ENCODE measurements at regions not wholly inside any gene's neighbourhood (a gene's known extent, or its start where the extent isn't known, plus 50 kb on each side); places are given as distances from the start of the nearest gene placed in this dataset.

DNA sequence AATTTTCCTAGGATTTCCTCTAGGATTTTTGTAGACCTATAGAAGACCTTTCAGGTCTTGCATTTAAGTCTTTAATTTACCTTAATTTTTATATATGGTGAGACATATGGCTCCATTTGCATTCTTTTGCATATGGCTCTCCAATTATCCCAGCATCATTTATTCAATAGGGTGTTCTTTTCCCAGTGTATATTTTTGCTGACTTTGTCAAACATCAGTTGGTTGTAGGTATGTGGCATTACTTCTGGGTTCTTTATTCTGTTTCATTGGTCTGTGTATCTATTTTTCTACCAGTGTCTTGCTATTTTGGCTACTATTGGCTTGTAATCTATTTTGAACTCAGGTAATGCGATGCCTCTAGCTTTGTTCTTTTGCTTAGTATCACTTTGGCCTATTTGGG lies 239.8 kb upstream of the CNTNAP5 start:
- Histone ChIP-seq H3K4me3 (no peak overlapping the region), H3K36me3 (ENCODE audit: control insufficient read depth in 2 of 2, insufficient read depth in 2 of 2, low read length in 1 of 2) (no peaks in the 10 kb centered on the region), H3K9me3 (replicated peaks; ENCODE audit: control insufficient read depth, insufficient read depth, low read length) (no peaks in the 10 kb centered on the region), H3K4me1 (ENCODE audit: control insufficient read depth, insufficient read depth, low read length) (no peaks in the 10 kb centered on the region), H4K20me1 (ENCODE audit: control insufficient read depth, insufficient read depth) (no peaks in the 10 kb centered on the region), H3K27me3 (replicated peaks in 1 of 2; ENCODE audit: control insufficient read depth in 2 of 2, insufficient read depth in 2 of 2, low read length in 1 of 2) (no peaks in the 10 kb centered on the region), H3K79me2 (ENCODE audit: control insufficient read depth, insufficient read depth, low read length) (no peaks in the 10 kb centered on the region), H3K9ac (ENCODE audit: control insufficient read depth, insufficient read depth, low read length) (no peak overlapping the region), H2AFZ (ENCODE audit: control insufficient read depth, low read depth, low read length) (no peak overlapping the region), H3K27ac (ENCODE audit: control insufficient read depth, insufficient read depth) (no peak overlapping the region), H3K4me2 (ENCODE audit: control insufficient read depth, insufficient read depth) (no peak overlapping the region)
- ChIA-PET POLR2A (no interaction called here), RAD21 (ENCODE audit: unreplicated experiment) (no interaction called here), CTCF (no interaction called here), SMC1A (ENCODE audit: uncharacterized antibody, unreplicated experiment) (no interaction called here)
- FAIRE-seq (no peak), DNase-seq (ENCODE audit: low read depth, low spot score) (no peak), ATAC-seq (no peak)
- in situ Hi-C loops (cut with MboI) = no loop called here
- intact Hi-C loops (cut with micrococcal nuclease; ENCODE audit: unreplicated experiment) = no loop called here
- 48% methylated on average over 1 of the region's 1 CpG for WGBS (ENCODE audit: insufficient coverage, insufficient replicate concordance, low lambda C conversion rate, missing lambda C conversion rate)
- TF ChIP-seq GABPA (IDR thresholded peaks at IDR 0.05; ENCODE audit: low read depth) (no peak), POLR2AphosphoS5 (IDR thresholded peaks at IDR 0.05; ENCODE audit: low read length) (no peak), CHD1 (IDR thresholded peaks at IDR 0.05; ENCODE audit: low read depth, low read length) (no peak), TCF3 (IDR thresholded peaks at IDR 0.05; ENCODE audit: borderline replicate concordance, insufficient read depth, low read depth, low read length) (no peak), CBX5 (IDR thresholded peaks at IDR 0.05; ENCODE audit: low read depth) (no peak), HCFC1 (IDR thresholded peaks at IDR 0.05; ENCODE audit: low read length) (no peak), ZBED1 (IDR thresholded peaks at IDR 0.05; ENCODE audit: borderline replicate concordance) (no peak), YY1 (IDR thresholded peaks at IDR 0.05; ENCODE audit: low read depth, low read length) (no peak), RUNX3 (IDR thresholded peaks at IDR 0.05; ENCODE audit: low read length) (no peak), SREBF2 (IDR thresholded peaks at IDR 0.05; ENCODE audit: low read length) (no peak), JUNB (IDR thresholded peaks at IDR 0.05) (no peak), TCF12 (IDR thresholded peaks at IDR 0.05; ENCODE audit: low read depth, low read length) (no peak)
- TF ChIP-seq, protein P1, sequence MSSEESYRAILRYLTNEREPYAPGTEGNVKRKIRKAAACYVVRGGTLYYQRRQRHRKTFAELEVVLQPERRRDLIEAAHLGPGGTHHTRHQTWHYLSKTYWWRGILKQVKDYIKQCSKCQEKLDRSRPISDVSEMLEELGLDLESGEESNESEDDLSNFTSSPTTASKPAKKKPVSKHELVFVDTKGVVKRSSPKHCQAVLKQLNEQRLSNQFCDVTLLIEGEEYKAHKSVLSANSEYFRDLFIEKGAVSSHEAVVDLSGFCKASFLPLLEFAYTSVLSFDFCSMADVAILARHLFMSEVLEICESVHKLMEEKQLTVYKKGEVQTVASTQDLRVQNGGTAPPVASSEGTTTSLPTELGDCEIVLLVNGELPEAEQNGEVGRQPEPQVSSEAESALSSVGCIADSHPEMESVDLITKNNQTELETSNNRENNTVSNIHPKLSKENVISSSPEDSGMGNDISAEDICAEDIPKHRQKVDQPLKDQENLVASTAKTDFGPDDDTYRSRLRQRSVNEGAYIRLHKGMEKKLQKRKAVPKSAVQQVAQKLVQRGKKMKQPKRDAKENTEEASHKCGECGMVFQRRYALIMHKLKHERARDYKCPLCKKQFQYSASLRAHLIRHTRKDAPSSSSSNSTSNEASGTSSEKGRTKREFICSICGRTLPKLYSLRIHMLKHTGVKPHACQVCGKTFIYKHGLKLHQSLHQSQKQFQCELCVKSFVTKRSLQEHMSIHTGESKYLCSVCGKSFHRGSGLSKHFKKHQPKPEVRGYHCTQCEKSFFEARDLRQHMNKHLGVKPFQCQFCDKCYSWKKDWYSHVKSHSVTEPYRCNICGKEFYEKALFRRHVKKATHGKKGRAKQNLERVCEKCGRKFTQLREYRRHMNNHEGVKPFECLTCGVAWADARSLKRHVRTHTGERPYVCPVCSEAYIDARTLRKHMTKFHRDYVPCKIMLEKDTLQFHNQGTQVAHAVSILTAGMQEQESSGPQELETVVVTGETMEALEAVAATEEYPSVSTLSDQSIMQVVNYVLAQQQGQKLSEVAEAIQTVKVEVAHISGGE (CRISPR knock-in tag; IDR thresholded peaks at IDR 0.05) = no peak
- TF ChIP-seq, protein P2, sequence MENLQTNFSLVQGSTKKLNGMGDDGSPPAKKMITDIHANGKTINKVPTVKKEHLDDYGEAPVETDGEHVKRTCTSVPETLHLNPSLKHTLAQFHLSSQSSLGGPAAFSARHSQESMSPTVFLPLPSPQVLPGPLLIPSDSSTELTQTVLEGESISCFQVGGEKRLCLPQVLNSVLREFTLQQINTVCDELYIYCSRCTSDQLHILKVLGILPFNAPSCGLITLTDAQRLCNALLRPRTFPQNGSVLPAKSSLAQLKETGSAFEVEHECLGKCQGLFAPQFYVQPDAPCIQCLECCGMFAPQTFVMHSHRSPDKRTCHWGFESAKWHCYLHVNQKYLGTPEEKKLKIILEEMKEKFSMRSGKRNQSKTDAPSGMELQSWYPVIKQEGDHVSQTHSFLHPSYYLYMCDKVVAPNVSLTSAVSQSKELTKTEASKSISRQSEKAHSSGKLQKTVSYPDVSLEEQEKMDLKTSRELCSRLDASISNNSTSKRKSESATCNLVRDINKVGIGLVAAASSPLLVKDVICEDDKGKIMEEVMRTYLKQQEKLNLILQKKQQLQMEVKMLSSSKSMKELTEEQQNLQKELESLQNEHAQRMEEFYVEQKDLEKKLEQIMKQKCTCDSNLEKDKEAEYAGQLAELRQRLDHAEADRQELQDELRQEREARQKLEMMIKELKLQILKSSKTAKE (IDR thresholded peaks at IDR 0.05; ENCODE audit: low read depth, poor library complexity, severe bottlenecking) = no peak
- BruUV-seq (replicated peaks) = no TSS peak
